Upper lobe of left lung (tissue), 6 donors: ENCODE measurements at regions not wholly inside any gene's neighbourhood (a gene's known extent, or its start where the extent isn't known, plus 50 kb on each side); places are given as distances from the start of the nearest gene placed in this dataset.

ENCODE experiments used
- ATAC-seq, 2 donors: fragments of 200-7000 bp; cut with Tn5 transposase; one replicate each; pipeline ENCODE4 v1.9.1; 2022; ENCODE audit warnings: mild to moderate bottlenecking in 2 of 2, moderate library complexity in 2 of 2; ENCODE audit not compliant: low FRiP score in 2 of 2
- DNase-seq, 2 donors: peaks; one replicate each; pipeline ENCODE4 v3.0.0-alpha.2; 2019 to 2020
- H3K27ac ChIP-seq, 4 donors: fragments of 200-600 bp; sonication (generic); one replicate each; pipeline ENCODE4 v1.5.1; 2016 to 2019
- H3K27me3 ChIP-seq, 4 donors: fragments of 200-600 bp; sonication (generic); one replicate each; pipeline ENCODE4 v1.5.1; 2017 to 2019
- H3K36me3 ChIP-seq, 4 donors: fragments of 200-600 bp; sonication (generic); one replicate each; pipeline ENCODE4 v1.5.1; 2016 to 2019
- H3K4me1 ChIP-seq, 4 donors: fragments of 200-600 bp; sonication (generic); one replicate each; pipeline ENCODE4 v1.5.1; 2018 to 2019
- H3K4me3 ChIP-seq, 4 donors: fragments of 200-600 bp; sonication (generic); one replicate each; pipeline ENCODE4 v1.5.1; 2017 to 2019; ENCODE audit warnings: mild to moderate bottlenecking in 2 of 4, moderate library complexity in 1 of 4
- H3K9me3 ChIP-seq, 4 donors: fragments of 200-600 bp; sonication (generic); one replicate each; pipeline ENCODE4 v1.5.1; 2018 to 2019
- CTCF ChIP-seq, 6 experiments: fragments of 450-650 bp in 4 of 6; fragments of 200-600 bp in 2 of 6; sonication (generic) in 2 of 6; IDR thresholded peaks; one replicate each; pipeline ENCODE4 v1.5.1; 2016 to 2019; ENCODE audit warnings: antibody characterized with exemption in 6 of 6
- EP300 ChIP-seq, 4 donors: sonication (generic); formaldehyde crosslinking; IDR thresholded peaks; one replicate each; pipeline ENCODE4 v1.5.1; 2017; ENCODE audit warnings: antibody characterized with exemption in 4 of 4, control low read depth in 2 of 4
- POLR2A ChIP-seq, 4 donors: fragments of 450-650 bp; IDR thresholded peaks; one replicate each; pipeline ENCODE4 v1.5.1; 2016 to 2017; ENCODE audit warnings: antibody characterized with exemption in 4 of 4, mild to moderate bottlenecking in 2 of 4
- POLR2AphosphoS5 ChIP-seq, 2 donors: sonication (generic); formaldehyde crosslinking; IDR thresholded peaks; one replicate each; pipeline ENCODE4 v1.5.1; 2017; ENCODE audit warnings: antibody characterized with exemption in 2 of 2
- WGBS, 2 donors: methylation state at CpG; one replicate each; pipeline ENCODE4 v1.1.5; 2017 to 2018; 5-methylcytosine and 5-hydroxymethylcytosine counted together
- donor health status: DM: no; HTN: no; CAD: no; lungs with moderate emphysema.
- donor health status: DM: no; HTN: yes; CAD: no; lungs with severe emphysema.

GRCh38 chr2:57443086-57443485 lies 603.5 kb upstream of the VRK2 start:
- H3K4me1 ChIP-seq = no peaks in the 10 kb centered on the region
- WGBS, 2 donors = 63 to 78% methylated on average over 2 of the region's 2 CpGs
- ATAC-seq (no peak), DNase-seq (no peak)
- H3K9me3 ChIP-seq = no peaks in the 10 kb centered on the region
- no peaks in the 10 kb centered on the region for H3K36me3 ChIP-seq
- H3K27me3 ChIP-seq = no peaks in the 10 kb centered on the region
- no peak overlapping the region for H3K27ac ChIP-seq
- no peak overlapping the region for H3K4me3 ChIP-seq
- no peak for TF ChIP-seq POLR2AphosphoS5 (IDR thresholded peaks at IDR 0.05)
- TF ChIP-seq EP300 (IDR thresholded peaks at IDR 0.05) = no peak
- no peak for TF ChIP-seq POLR2A (IDR thresholded peaks at IDR 0.05)
- TF ChIP-seq CTCF (IDR thresholded peaks at IDR 0.05) = no peak

GRCh38 chr2:57443973-57444521 lies 602.6 kb upstream of the VRK2 start:
- H3K27me3 ChIP-seq = no peaks in the 10 kb centered on the region
- H3K9me3 ChIP-seq = no peaks in the 10 kb centered on the region
- H3K4me1 ChIP-seq = no peaks in the 10 kb centered on the region
- no peak for TF ChIP-seq POLR2AphosphoS5 (IDR thresholded peaks at IDR 0.05)
- TF ChIP-seq CTCF (IDR thresholded peaks at IDR 0.05) = no peak
- no peak for TF ChIP-seq EP300 (IDR thresholded peaks at IDR 0.05)
- TF ChIP-seq POLR2A (IDR thresholded peaks at IDR 0.05) = no peak
- no peaks in the 10 kb centered on the region for H3K36me3 ChIP-seq
- 67 to 74% methylated on average over 5 of the region's 5 CpGs for whole genome bisulfite sequencing, 2 donors
- peak overlapping the region in 1 of 4 donors; percentile 27 for H3K27ac ChIP-seq
- DNase-seq (peak in 1 of 2 donors; percentile 32), ATAC-seq (peak; percentile 60 to 65)
- H3K4me3 ChIP-seq = no peak overlapping the region

GRCh38 chr2:57444752-57445430 lies 601.7 kb upstream of the VRK2 start:
- WGBS, 2 donors = 77 to 85% methylated on average over 5 of the region's 5 CpGs
- Histone ChIP-seq H3K36me3 (no peaks in the 10 kb centered on the region), H3K27me3 (no peaks in the 10 kb centered on the region), H3K4me3 (no peak overlapping the region), H3K9me3 (no peaks in the 10 kb centered on the region), H3K27ac (peak overlapping the region in 1 of 4 donors; percentile 27), H3K4me1 (no peaks in the 10 kb centered on the region)
- TF ChIP-seq POLR2AphosphoS5 (IDR thresholded peaks at IDR 0.05) (no peak), CTCF (IDR thresholded peaks at IDR 0.05) (no peak), EP300 (IDR thresholded peaks at IDR 0.05) (no peak), POLR2A (IDR thresholded peaks at IDR 0.05) (no peak)
- ATAC-seq (no peak), DNase-seq (no peak)

- H3K9me3 ChIP-seq = no peaks in the 10 kb centered on the region
- no peak for DNase-seq
- 51 to 64% methylated on average over 3 of the region's 3 CpGs for WGBS, 2 donors
- H3K36me3 ChIP-seq = no peaks in the 10 kb centered on the region
- no peaks in the 10 kb centered on the region for H3K4me1 ChIP-seq
- H3K4me3 ChIP-seq = no peak overlapping the region
- no peaks in the 10 kb centered on the region for H3K27me3 ChIP-seq
- no peak overlapping the region for H3K27ac ChIP-seq
- TF ChIP-seq CTCF (IDR thresholded peaks at IDR 0.05) (no peak), EP300 (IDR thresholded peaks at IDR 0.05) (no peak), POLR2A (IDR thresholded peaks at IDR 0.05) (no peak), POLR2AphosphoS5 (IDR thresholded peaks at IDR 0.05) (no peak)
- ATAC-seq = no peak
These were observed 597.8 kb upstream of the VRK2 start for GRCh38 chr2:57448816-57449215.

- TF ChIP-seq CTCF (IDR thresholded peaks at IDR 0.05) = no peak
- no peak for TF ChIP-seq POLR2A (IDR thresholded peaks at IDR 0.05)
- TF ChIP-seq EP300 (IDR thresholded peaks at IDR 0.05) = no peak
- no peak for TF ChIP-seq POLR2AphosphoS5 (IDR thresholded peaks at IDR 0.05)
- Histone ChIP-seq H3K36me3 (no peaks in the 10 kb centered on the region), H3K27ac (no peak overlapping the region), H3K4me3 (no peak overlapping the region), H3K9me3 (no peaks in the 10 kb centered on the region), H3K27me3 (no peaks in the 10 kb centered on the region), H3K4me1 (no peaks in the 10 kb centered on the region)
- DNase-seq (no peak), ATAC-seq (no peak)
These were observed 596.4 kb upstream of the VRK2 start for GRCh38 chr2:57450170-57450569.
